ENCODE measurements at regions not wholly inside any gene's neighbourhood (a gene's known extent, or its start where the extent isn't known, plus 50 kb on each side); places are given as distances from the start of the nearest gene placed in this dataset.

DNA sequence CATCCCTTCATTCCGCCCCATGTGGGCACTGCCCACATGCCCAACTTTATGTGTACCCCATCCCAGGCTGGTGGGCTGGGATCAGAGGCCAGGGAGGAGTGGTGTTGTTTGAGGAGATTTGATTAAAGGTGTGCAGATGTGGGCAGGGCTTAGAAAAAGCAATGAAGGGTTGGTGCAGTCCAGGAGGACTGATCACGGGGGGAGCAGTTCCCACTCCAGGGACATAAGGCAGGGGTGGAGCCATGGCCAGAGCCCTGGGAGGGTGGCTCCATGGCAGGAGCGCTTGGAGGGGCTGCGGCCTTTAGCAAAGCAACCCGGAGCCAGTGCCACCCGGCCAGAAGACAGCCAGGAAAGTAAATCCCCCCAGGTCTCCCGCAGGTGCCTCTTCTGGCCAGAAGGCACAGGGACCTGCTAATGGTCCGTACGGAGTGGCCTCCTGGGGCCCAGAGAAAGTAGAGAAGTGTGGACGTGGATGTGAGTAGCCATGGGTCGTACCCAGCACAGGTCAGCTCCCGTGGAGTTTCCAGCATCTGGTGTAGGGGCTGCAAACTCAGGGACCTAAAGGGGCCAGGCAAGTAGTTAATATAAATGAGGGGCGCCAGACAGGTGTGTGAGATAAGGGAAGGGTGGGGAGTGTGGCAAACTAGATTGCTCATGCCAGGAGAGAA lies 62.1 kb upstream of the APCDD1L start:
- H3K36me3 ChIP-seq (ENCODE audit: low read depth, missing control alignments), result no peaks in the 10 kb centered on the region
- DNase-seq, result no peak
- H3K4me1 ChIP-seq, result no peaks in the 10 kb centered on the region
- no peaks in the 10 kb centered on the region for H3K9me3 ChIP-seq
- no peaks in the 10 kb centered on the region for H3K27me3 ChIP-seq
- H3K4me3 ChIP-seq, result no peak overlapping the region
- no peak for TF ChIP-seq CTCF (IDR thresholded peaks at IDR 0.05)
- no peak for TF ChIP-seq POLR2A (IDR thresholded peaks at IDR 0.05)
- 93 to 94% methylated on average over 12 to 13 of the region's 13 CpGs for WGBS, 2 donors
- H3K27ac ChIP-seq, result no peak overlapping the region
- intact Hi-C loops (cut with DNase I; ENCODE audit: low total_unique reads), result no loop called here

GRCh38 chr20:58576603-58576970 lies 61.4 kb upstream of the APCDD1L start:
- Histone ChIP-seq H3K4me3 (no peak overlapping the region), H3K4me1 (no peaks in the 10 kb centered on the region), H3K27ac (no peak overlapping the region), H3K9me3 (no peaks in the 10 kb centered on the region), H3K27me3 (no peaks in the 10 kb centered on the region), H3K36me3 (ENCODE audit: low read depth, missing control alignments) (no peaks in the 10 kb centered on the region)
- 91 to 93% methylated on average over 8 to 9 of the region's 9 CpGs for WGBS, 2 donors
- intact Hi-C loops (cut with DNase I; ENCODE audit: low total_unique reads), result no loop called here
- no peak for DNase-seq
- TF ChIP-seq CTCF (IDR thresholded peaks at IDR 0.05) (no peak), POLR2A (IDR thresholded peaks at IDR 0.05) (no peak)

DNA sequence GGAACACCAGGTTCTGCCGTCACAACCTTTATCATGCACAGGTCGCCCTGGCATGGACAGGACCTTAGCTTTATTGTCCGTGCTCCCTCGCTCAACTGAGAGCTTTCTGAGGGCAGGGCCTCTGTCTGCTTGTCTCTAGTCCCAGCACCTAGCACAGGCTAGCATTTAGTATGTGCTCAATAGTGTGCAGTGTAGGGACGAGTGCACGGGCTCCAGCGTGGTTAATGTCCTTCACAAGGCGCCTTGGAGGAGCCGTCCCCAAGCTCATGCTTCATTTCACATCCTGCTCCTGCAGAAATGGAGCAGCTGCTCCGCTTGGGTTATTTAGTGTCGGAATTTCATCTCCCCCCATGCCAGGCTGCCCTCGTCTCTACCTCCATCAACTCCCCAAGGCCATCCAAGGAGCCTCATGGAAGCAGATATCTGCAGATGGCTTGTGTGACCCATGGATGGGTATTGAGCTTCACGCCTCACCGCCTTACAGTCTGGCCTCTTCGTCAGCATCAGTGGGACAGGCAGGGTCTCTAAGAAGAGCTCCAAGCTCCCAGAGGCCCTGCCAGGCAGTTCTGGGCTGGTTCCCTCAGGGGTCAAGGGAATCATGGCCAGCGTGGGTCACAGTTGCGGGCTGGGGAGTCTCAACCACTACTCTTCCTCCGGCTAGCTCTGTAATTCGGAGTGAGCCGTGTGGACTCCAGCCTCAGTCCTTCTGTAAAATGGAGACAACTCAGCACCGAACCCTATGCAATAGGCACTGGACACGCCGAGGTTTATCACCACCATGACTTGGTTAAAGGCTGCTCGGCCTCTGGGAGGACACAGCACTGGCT lies 60.8 kb upstream of the APCDD1L start:
- Histone ChIP-seq H3K36me3 (ENCODE audit: low read depth, missing control alignments) (no peaks in the 10 kb centered on the region), H3K27ac (no peak overlapping the region), H3K27me3 (no peaks in the 10 kb centered on the region), H3K9me3 (no peaks in the 10 kb centered on the region), H3K4me3 (no peak overlapping the region), H3K4me1 (no peaks in the 10 kb centered on the region)
- intact Hi-C loops (cut with DNase I; ENCODE audit: low total_unique reads), result no loop called here
- no peak for TF ChIP-seq POLR2A (IDR thresholded peaks at IDR 0.05)
- no peak for TF ChIP-seq CTCF (IDR thresholded peaks at IDR 0.05)
- no peak for DNase-seq
- WGBS, 2 donors, result 88 to 92% methylated on average over 23 to 24 of the region's 24 CpGs

GRCh38 chr20:58574469-58574868 lies 59.3 kb upstream of the APCDD1L start:
- WGBS, 2 donors, result 46 to 62% methylated on average over 1 of the region's 1 CpG

More at GRCh38 chr20:58574469-58574868, 59.3 kb upstream of the APCDD1L start:
- intact Hi-C loops (cut with DNase I; ENCODE audit: low total_unique reads), result no loop called here
- Histone ChIP-seq H3K4me1 (peaks cover 9% of the 10 kb centered on the region), H3K9me3 (no peaks in the 10 kb centered on the region), H3K27me3 (no peaks in the 10 kb centered on the region), H3K4me3 (no peak overlapping the region), H3K36me3 (ENCODE audit: low read depth, missing control alignments) (no peaks in the 10 kb centered on the region), H3K27ac (no peak overlapping the region)
- TF ChIP-seq POLR2A (IDR thresholded peaks at IDR 0.05), result no peak
- TF ChIP-seq CTCF (IDR thresholded peaks at IDR 0.05), result no peak
- no peak for DNase-seq

Data from testis (tissue), 2 donors.